ENCODE measurements at regions not wholly inside any gene's neighbourhood (a gene's known extent, or its start where the extent isn't known, plus 50 kb on each side); places are given as distances from the start of the nearest gene placed in this dataset.
A peak's percentile ranks its signal among the peaks of the same experiment; 100 is the strongest.

GRCh38 chr11:128240546-128240945 is 346.8 kb downstream of the ETS1 start:
- POLR2A ChIA-PET: no interaction called here
- DNase-seq: no peak
- H3K27me3 ChIP-seq (ENCODE audit: insufficient read depth): no peaks in the 10 kb centered on the region
- CTCF ChIA-PET: interaction anchor here (1.4 kb wide), 1 partner anchor 390 kb away, joined by 5 read pairs; no protein-coding TSS in a partner anchor
- H3K4me3 ChIP-seq (ENCODE audit: low read depth in 2 of 2, low read length in 1 of 2): no peak overlapping the region
- H3K79me2 ChIP-seq (ENCODE audit: insufficient read depth): no peaks in the 10 kb centered on the region
- no peaks in the 10 kb centered on the region for H3K9me2 ChIP-seq
- H3K9ac ChIP-seq: no peak overlapping the region
- H4K20me1 ChIP-seq (ENCODE audit: insufficient read depth): no peaks in the 10 kb centered on the region
- no peak overlapping the region for H3K4me2 ChIP-seq
- peak overlapping the region in 1 of 2 experiments; percentile 43; a peak in 2 of 4 replicates for H3K27ac ChIP-seq (ENCODE audit: low read depth in 2 of 2, low read length in 1 of 2)
- no peaks in the 10 kb centered on the region for H3K9me3 ChIP-seq
- WGBS (ENCODE audit: low lambda C conversion rate): 86% methylated on average over 6 of the region's 6 CpGs
- no peaks in the 10 kb centered on the region for H3K36me3 ChIP-seq (replicated peaks in 1 of 2; ENCODE audit: control insufficient read depth in 1 of 2, insufficient read depth in 2 of 2, low read length in 1 of 2)
- no peaks in the 10 kb centered on the region for H3F3A ChIP-seq (replicated peaks; ENCODE audit: insufficient read depth)
- TF ChIP-seq PBX3 (IDR thresholded peaks at IDR 0.05): no peak
- no peak overlapping the region for H2AFZ ChIP-seq (ENCODE audit: low read depth)
- peaks cover 6 to 21% of the 10 kb centered on the region in 2 experiments; a peak in 3 of 4 replicates for H3K4me1 ChIP-seq (ENCODE audit: control insufficient read depth in 1 of 2, insufficient read depth in 2 of 2, low read depth in 1 of 2, low read length in 1 of 2)

- ChIA-PET CTCF (no interaction called here), POLR2A (no interaction called here)
- TF ChIP-seq MAX (IDR thresholded peaks at IDR 0.05; ENCODE audit: low read depth) (no peak), SIN3A (IDR thresholded peaks at IDR 0.05; ENCODE audit: borderline replicate concordance, low read depth, low read length) (no peak), USF2 (IDR thresholded peaks at IDR 0.05; ENCODE audit: borderline replicate concordance, low read depth, low read length) (no peak), MEF2A (IDR thresholded peaks at IDR 0.05; ENCODE audit: borderline replicate concordance, low read depth) (no peak), EZH2phosphoT487 (IDR thresholded peaks at IDR 0.05; ENCODE audit: borderline replicate concordance, low read depth) (no peak), YY1 (IDR thresholded peaks at IDR 0.05; ENCODE audit: low read depth) (no peak), GATA2 (CRISPR knock-in tag; IDR thresholded peaks at IDR 0.05) (no peak), RCOR1 (IDR thresholded peaks at IDR 0.05; ENCODE audit: low read length) (no peak), TEAD4 (IDR thresholded peaks at IDR 0.05; ENCODE audit: borderline replicate concordance, insufficient read depth) (no peak), POLR2AphosphoS5 (IDR thresholded peaks at IDR 0.05; ENCODE audit: low read depth, low read length) (no peak)
- Histone ChIP-seq H3K79me2 (ENCODE audit: insufficient read depth) (no peaks in the 10 kb centered on the region), H3K9me3 (no peaks in the 10 kb centered on the region), H3K27me3 (ENCODE audit: insufficient read depth) (no peaks in the 10 kb centered on the region), H3K4me1 (ENCODE audit: control insufficient read depth in 1 of 2, insufficient read depth in 2 of 2, low read depth in 1 of 2, low read length in 1 of 2) (peaks cover 9 to 18% of the 10 kb centered on the region in 2 experiments; a peak in 3 of 4 replicates), H4K20me1 (ENCODE audit: insufficient read depth) (no peaks in the 10 kb centered on the region), H2AFZ (ENCODE audit: low read depth) (peak overlapping the region; percentile 25; the same call in 1 of the 2 replicates), H3F3A (replicated peaks; ENCODE audit: insufficient read depth) (no peaks in the 10 kb centered on the region), H3K4me2 (no peak overlapping the region), H3K27ac (ENCODE audit: low read depth in 2 of 2, low read length in 1 of 2) (no peak overlapping the region; a peak in 1 of 4 replicates), H3K9ac (no peak overlapping the region), H3K9me2 (no peaks in the 10 kb centered on the region), H3K4me3 (ENCODE audit: low read depth in 2 of 2, low read length in 1 of 2) (no peak overlapping the region), H3K36me3 (replicated peaks in 1 of 2; ENCODE audit: control insufficient read depth in 1 of 2, insufficient read depth in 2 of 2, low read length in 1 of 2) (no peaks in the 10 kb centered on the region)
- DNase-seq: no peak
- 84% methylated on average over 4 of the region's 4 CpGs for WGBS (ENCODE audit: low lambda C conversion rate)
Measured at GRCh38 chr11:128239306-128239705, 348.1 kb downstream of the ETS1 start.

Data from SK-N-SH (cell line).